MM.1S (cell line): ENCODE measurements at regions not wholly inside any gene's neighbourhood (a gene's known extent, or its start where the extent isn't known, plus 50 kb on each side); places are given as distances from the start of the nearest gene placed in this dataset.

Experiments used
- DNase-seq: peaks from one replicate; pipeline ENCODE4 v3.0.0-alpha.2; 2015
- H2AFZ ChIP-seq: fragments of 300-600 bp; sonication (generic); 2 replicates; pipeline ENCODE4 v1.6.0; 2016; ENCODE audit warnings: antibody characterized with exemption, low read length
- H3F3A ChIP-seq: fragments of 300-600 bp; sonication (generic); 2 replicates; pipeline ENCODE4 v1.6.1; 2016; ENCODE audit warnings: mild to moderate bottlenecking, antibody characterized with exemption, low read length, moderate library complexity, mixed read lengths; ENCODE audit not compliant: insufficient read depth
- H3K27ac ChIP-seq: fragments of 300-600 bp; sonication (generic); 2 replicates; pipeline ENCODE4 v1.5.1; 2016; ENCODE audit warnings: mild to moderate bottlenecking, low read length
- H3K27me3 ChIP-seq: fragments of 300-600 bp; sonication (generic); replicated peaks from 2 replicates; pipeline ENCODE4 v1.6.0; 2016; ENCODE audit warnings: low read length; ENCODE audit not compliant: insufficient read depth
- H3K36me3 ChIP-seq: fragments of 300-600 bp; sonication (generic); replicated peaks from 2 replicates; pipeline ENCODE4 v1.6.1; 2016; ENCODE audit warnings: mild to moderate bottlenecking, low read length, mixed read lengths; ENCODE audit not compliant: insufficient read depth
- H3K4me1 ChIP-seq: fragments of 300-600 bp; sonication (generic); 2 replicates; pipeline ENCODE4 v1.6.1; 2016; ENCODE audit warnings: low read length, mixed read lengths
- H3K4me2 ChIP-seq: fragments of 300-600 bp; sonication (generic); 2 replicates; pipeline ENCODE4 v1.6.0; 2016; ENCODE audit warnings: low read depth, low read length
- H3K4me3 ChIP-seq: fragments of 300-600 bp; sonication (generic); 2 replicates; pipeline ENCODE4 v1.5.1; 2016; ENCODE audit warnings: low read length, mixed read lengths
- H3K79me2 ChIP-seq: fragments of 300-600 bp; sonication (generic); 2 replicates; pipeline ENCODE4 v1.6.1; 2016; ENCODE audit warnings: mixed run types, low read length, mixed read lengths
- H3K9ac ChIP-seq: fragments of 300-600 bp; sonication (generic); 2 replicates; pipeline ENCODE4 v1.6.1; 2016; ENCODE audit warnings: low read length, mixed read lengths
- H3K9me2 ChIP-seq: fragments of 300-600 bp; sonication (generic); replicated peaks from 2 replicates; pipeline ENCODE4 v1.6.1; 2016; ENCODE audit warnings: mild to moderate bottlenecking, low read length, mixed read lengths; ENCODE audit not compliant: insufficient read depth
- H3K9me3 ChIP-seq: fragments of 300-600 bp; sonication (generic); replicated peaks from 2 replicates; pipeline ENCODE4 v1.6.1; 2016; ENCODE audit warnings: mild to moderate bottlenecking, low read length, mixed read lengths; ENCODE audit not compliant: insufficient read depth
- H4K20me1 ChIP-seq: fragments of 300-600 bp; sonication (generic); 2 replicates; pipeline ENCODE4 v1.6.1; 2016; ENCODE audit warnings: mild to moderate bottlenecking, low read length, moderate library complexity, mixed read lengths; ENCODE audit not compliant: insufficient read depth
- EZH2 ChIP-seq: fragments of 300-600 bp; sonication (generic); optimal IDR thresholded peaks from 2 replicates; pipeline ENCODE3; 2017; ENCODE audit warnings: low read depth, mild to moderate bottlenecking, antibody characterized with exemption, low read length, mixed read lengths
- EZH2phosphoT487 ChIP-seq: fragments of 300-600 bp; sonication (generic); IDR thresholded peaks from 2 replicates; pipeline ENCODE4 v1.6.1; 2018; ENCODE audit warnings: antibody characterized with exemption, low read length
- TF ChIP-seq, protein P1 (sequence below): fragments of 300-600 bp; sonication (generic); IDR thresholded peaks from 2 replicates; pipeline ENCODE4 v1.5.1; 2016; ENCODE audit warnings: antibody characterized with exemption, low read length, mixed read lengths

DNA sequence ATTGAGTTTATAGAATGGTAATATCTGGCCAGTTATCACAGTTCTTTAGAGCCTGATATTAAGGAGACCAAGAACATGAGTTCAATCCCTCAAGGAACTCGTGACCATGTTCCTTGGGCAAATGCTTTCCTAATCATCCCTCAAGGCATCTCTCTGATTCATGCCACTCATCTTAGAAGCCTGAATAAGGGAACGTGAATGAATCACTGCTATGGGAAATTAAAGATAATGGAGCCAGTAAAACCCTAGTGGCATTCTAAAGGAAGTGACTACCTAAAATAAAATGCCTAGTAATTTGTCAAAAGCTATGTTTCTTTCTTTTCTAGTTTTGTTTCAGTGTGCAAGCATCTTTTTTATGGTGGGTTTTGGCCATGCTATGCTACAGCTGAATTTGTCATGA lies 1161.3 kb downstream of the C4orf33 start:
- Histone ChIP-seq H4K20me1 (no peaks in the 10 kb centered on the region), H3K79me2 (no peaks in the 10 kb centered on the region), H3K9ac (no peak overlapping the region), H2AFZ (no peak overlapping the region), H3K27ac (no peak overlapping the region), H3K27me3 (no peaks in the 10 kb centered on the region), H3K4me3 (no peak overlapping the region), H3K36me3 (no peaks in the 10 kb centered on the region), H3F3A (no peaks in the 10 kb centered on the region), H3K4me1 (no peaks in the 10 kb centered on the region), H3K4me2 (no peak overlapping the region), H3K9me2 (no peaks in the 10 kb centered on the region), H3K9me3 (no peaks in the 10 kb centered on the region)
- TF ChIP-seq EZH2 (no peak), EZH2phosphoT487 (no peak)
- TF ChIP-seq, protein P1, sequence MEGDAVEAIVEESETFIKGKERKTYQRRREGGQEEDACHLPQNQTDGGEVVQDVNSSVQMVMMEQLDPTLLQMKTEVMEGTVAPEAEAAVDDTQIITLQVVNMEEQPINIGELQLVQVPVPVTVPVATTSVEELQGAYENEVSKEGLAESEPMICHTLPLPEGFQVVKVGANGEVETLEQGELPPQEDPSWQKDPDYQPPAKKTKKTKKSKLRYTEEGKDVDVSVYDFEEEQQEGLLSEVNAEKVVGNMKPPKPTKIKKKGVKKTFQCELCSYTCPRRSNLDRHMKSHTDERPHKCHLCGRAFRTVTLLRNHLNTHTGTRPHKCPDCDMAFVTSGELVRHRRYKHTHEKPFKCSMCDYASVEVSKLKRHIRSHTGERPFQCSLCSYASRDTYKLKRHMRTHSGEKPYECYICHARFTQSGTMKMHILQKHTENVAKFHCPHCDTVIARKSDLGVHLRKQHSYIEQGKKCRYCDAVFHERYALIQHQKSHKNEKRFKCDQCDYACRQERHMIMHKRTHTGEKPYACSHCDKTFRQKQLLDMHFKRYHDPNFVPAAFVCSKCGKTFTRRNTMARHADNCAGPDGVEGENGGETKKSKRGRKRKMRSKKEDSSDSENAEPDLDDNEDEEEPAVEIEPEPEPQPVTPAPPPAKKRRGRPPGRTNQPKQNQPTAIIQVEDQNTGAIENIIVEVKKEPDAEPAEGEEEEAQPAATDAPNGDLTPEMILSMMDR = no peak
- no peak for DNase-seq

DNA sequence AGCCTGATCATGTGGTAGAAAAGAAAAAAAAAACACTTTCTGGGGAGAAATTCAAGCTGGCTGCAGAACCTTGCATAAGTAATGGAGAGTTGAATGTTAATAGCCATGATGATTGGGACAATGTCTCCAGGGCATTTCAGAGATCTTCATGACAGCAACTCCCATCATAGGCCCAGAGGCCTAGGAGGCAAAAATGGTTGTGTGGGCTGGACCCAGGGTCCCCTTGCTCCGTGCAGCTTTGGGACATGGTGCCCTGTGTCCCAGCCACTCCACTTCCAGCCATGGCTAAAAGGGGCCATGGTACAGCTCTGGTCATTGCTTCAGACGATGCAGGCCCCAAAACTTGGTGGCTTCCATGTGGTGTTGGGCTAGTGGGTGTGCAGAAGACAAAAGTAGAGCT lies 1170.9 kb downstream of the C4orf33 start:
- Histone ChIP-seq H3K9ac (no peak overlapping the region), H3K4me1 (no peaks in the 10 kb centered on the region), H3K4me3 (no peak overlapping the region), H3K9me3 (no peaks in the 10 kb centered on the region), H3K4me2 (no peak overlapping the region), H3K27ac (no peak overlapping the region), H3K27me3 (no peaks in the 10 kb centered on the region), H3F3A (no peaks in the 10 kb centered on the region), H3K79me2 (no peaks in the 10 kb centered on the region), H3K36me3 (no peaks in the 10 kb centered on the region), H4K20me1 (no peaks in the 10 kb centered on the region), H2AFZ (no peak overlapping the region), H3K9me2 (no peaks in the 10 kb centered on the region)
- TF ChIP-seq, protein P1 = no peak
- TF ChIP-seq EZH2 (no peak), EZH2phosphoT487 (no peak)
- no peak for DNase-seq

GRCh38 chr4:130288576-130288975 lies 1192.6 kb downstream of the C4orf33 start:
- H3K27me3 ChIP-seq = no peaks in the 10 kb centered on the region
- no peak overlapping the region for H3K9ac ChIP-seq
- H4K20me1 ChIP-seq = no peaks in the 10 kb centered on the region
- H3K9me3 ChIP-seq = no peaks in the 10 kb centered on the region
- H3K4me3 ChIP-seq = no peak overlapping the region
- no peak for DNase-seq
- no peaks in the 10 kb centered on the region for H3K36me3 ChIP-seq
- H3F3A ChIP-seq = no peaks in the 10 kb centered on the region
- no peak overlapping the region for H3K27ac ChIP-seq
- no peaks in the 10 kb centered on the region for H3K4me1 ChIP-seq
- H3K79me2 ChIP-seq = no peaks in the 10 kb centered on the region
- TF ChIP-seq EZH2phosphoT487 (no peak), EZH2 (no peak)
- TF ChIP-seq, protein P1 = no peak
- no peaks in the 10 kb centered on the region for H3K9me2 ChIP-seq
- no peak overlapping the region for H3K4me2 ChIP-seq
- no peak overlapping the region for H2AFZ ChIP-seq
